ENCODE measurements at regions not wholly inside any gene's neighbourhood (a gene's known extent, or its start where the extent isn't known, plus 50 kb on each side); places are given as distances from the start of the nearest gene placed in this dataset.

GRCh38 chr4:18938343-18939099 lies 917.0 kb upstream of the LCORL start:
- TF ChIP-seq CTCF (IDR thresholded peaks at IDR 0.05) (no peak), TAF1 (IDR thresholded peaks at IDR 0.05; ENCODE audit: borderline replicate concordance, low read depth, low read length) (no peak), POLR2AphosphoS5 (IDR thresholded peaks at IDR 0.05; ENCODE audit: low read depth, low read length) (no peak), SIN3A (IDR thresholded peaks at IDR 0.05; ENCODE audit: borderline replicate concordance, low read depth, low read length) (no peak), MXI1 (IDR thresholded peaks at IDR 0.05; ENCODE audit: low read depth, low read length) (no peak), MAX (IDR thresholded peaks at IDR 0.05; ENCODE audit: low read depth) (no peak), FOXM1 (IDR thresholded peaks at IDR 0.05; ENCODE audit: low read depth) (no peak)
- TF ChIP-seq, protein P1, sequence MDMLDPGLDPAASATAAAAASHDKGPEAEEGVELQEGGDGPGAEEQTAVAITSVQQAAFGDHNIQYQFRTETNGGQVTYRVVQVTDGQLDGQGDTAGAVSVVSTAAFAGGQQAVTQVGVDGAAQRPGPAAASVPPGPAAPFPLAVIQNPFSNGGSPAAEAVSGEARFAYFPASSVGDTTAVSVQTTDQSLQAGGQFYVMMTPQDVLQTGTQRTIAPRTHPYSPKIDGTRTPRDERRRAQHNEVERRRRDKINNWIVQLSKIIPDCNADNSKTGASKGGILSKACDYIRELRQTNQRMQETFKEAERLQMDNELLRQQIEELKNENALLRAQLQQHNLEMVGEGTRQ (IDR thresholded peaks at IDR 0.05; ENCODE audit: borderline replicate concordance, low read depth, low read length): no peak
- TF ChIP-seq, protein P2, sequence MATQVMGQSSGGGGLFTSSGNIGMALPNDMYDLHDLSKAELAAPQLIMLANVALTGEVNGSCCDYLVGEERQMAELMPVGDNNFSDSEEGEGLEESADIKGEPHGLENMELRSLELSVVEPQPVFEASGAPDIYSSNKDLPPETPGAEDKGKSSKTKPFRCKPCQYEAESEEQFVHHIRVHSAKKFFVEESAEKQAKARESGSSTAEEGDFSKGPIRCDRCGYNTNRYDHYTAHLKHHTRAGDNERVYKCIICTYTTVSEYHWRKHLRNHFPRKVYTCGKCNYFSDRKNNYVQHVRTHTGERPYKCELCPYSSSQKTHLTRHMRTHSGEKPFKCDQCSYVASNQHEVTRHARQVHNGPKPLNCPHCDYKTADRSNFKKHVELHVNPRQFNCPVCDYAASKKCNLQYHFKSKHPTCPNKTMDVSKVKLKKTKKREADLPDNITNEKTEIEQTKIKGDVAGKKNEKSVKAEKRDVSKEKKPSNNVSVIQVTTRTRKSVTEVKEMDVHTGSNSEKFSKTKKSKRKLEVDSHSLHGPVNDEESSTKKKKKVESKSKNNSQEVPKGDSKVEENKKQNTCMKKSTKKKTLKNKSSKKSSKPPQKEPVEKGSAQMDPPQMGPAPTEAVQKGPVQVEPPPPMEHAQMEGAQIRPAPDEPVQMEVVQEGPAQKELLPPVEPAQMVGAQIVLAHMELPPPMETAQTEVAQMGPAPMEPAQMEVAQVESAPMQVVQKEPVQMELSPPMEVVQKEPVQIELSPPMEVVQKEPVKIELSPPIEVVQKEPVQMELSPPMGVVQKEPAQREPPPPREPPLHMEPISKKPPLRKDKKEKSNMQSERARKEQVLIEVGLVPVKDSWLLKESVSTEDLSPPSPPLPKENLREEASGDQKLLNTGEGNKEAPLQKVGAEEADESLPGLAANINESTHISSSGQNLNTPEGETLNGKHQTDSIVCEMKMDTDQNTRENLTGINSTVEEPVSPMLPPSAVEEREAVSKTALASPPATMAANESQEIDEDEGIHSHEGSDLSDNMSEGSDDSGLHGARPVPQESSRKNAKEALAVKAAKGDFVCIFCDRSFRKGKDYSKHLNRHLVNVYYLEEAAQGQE (IDR thresholded peaks at IDR 0.05; ENCODE audit: low read depth, low read length): no peak

All from SK-N-SH (cell line).